ENCODE measurements at regions not wholly inside any gene's neighbourhood (a gene's known extent, or its start where the extent isn't known, plus 50 kb on each side); places are given as distances from the start of the nearest gene placed in this dataset.
A peak's percentile ranks its signal among the peaks of the same experiment; 100 is the strongest.
"Not testable (repeated sequence)": the region's sequence is repeated elsewhere in the genome, so short reads cannot be mapped to it uniquely, and the experiment has no call there.

GRCh38 chr7:94109556-94109955 is 105.4 kb upstream of the BET1 start:
- no peak for DNase-seq (ENCODE audit: low spot score)

GRCh38 chr7:94111009-94111408 is 106.9 kb upstream of the BET1 start:
- no peak for DNase-seq (ENCODE audit: low spot score)

- no peak for DNase-seq (ENCODE audit: low spot score)
Measured at GRCh38 chr7:94115316-94115715, 111.2 kb upstream of the BET1 start.

GRCh38 chr7:94123136-94123535 is 119.0 kb upstream of the BET1 start:
- DNase-seq (ENCODE audit: low spot score) = no peak

GRCh38 chr7:94127026-94127425 is 122.9 kb upstream of the BET1 start:
- DNase-seq (ENCODE audit: low spot score) = no peak

- no peak for DNase-seq (ENCODE audit: low spot score)
Measured at GRCh38 chr7:94128072-94128471, 123.9 kb upstream of the BET1 start.

- no peak for DNase-seq (ENCODE audit: low spot score)
Measured at GRCh38 chr7:94129443-94130140, 125.4 kb upstream of the BET1 start.

GRCh38 chr7:94130716-94131115 is 126.6 kb upstream of the BET1 start:
- DNase-seq (ENCODE audit: low spot score) = no peak

GRCh38 chr7:94133460-94133859 is 129.3 kb upstream of the BET1 start:
- DNase-seq (ENCODE audit: low spot score) = no peak

- DNase-seq (ENCODE audit: low spot score) = no peak
Measured at GRCh38 chr7:94135180-94135579, 131.0 kb upstream of the BET1 start.

- DNase-seq (ENCODE audit: low spot score) = no peak
Measured at GRCh38 chr7:94142281-94142680, 138.1 kb upstream of the BET1 start.

GRCh38 chr7:94145602-94146001 is 141.4 kb upstream of the BET1 start:
- DNase-seq (ENCODE audit: low spot score) = no peak

- no peak for DNase-seq (ENCODE audit: low spot score)
Measured at GRCh38 chr7:94146408-94146807, 142.3 kb upstream of the BET1 start.

- no peak for DNase-seq (ENCODE audit: low spot score)
Measured at GRCh38 chr7:94149789-94150545, 145.8 kb upstream of the BET1 start.

GRCh38 chr7:94154182-94154581 is 150.0 kb upstream of the BET1 start:
- DNase-seq (ENCODE audit: low spot score) = no peak

GRCh38 chr7:94154858-94155257 is 150.7 kb upstream of the BET1 start:
- DNase-seq (ENCODE audit: low spot score) = no peak

GRCh38 chr7:94157659-94158306 is 153.6 kb upstream of the BET1 start:
- not testable (repeated sequence) for DNase-seq (ENCODE audit: low spot score)

- peak; percentile 86 for DNase-seq (ENCODE audit: low spot score)
Measured at GRCh38 chr7:94160719-94161435, 156.7 kb upstream of the BET1 start.

- no peak for DNase-seq (ENCODE audit: low spot score)
Measured at GRCh38 chr7:94161476-94161875, 157.3 kb upstream of the BET1 start.

GRCh38 chr7:94169682-94170081 is 165.5 kb upstream of the BET1 start:
- no peak for DNase-seq (ENCODE audit: low spot score)

- peak; percentile 19 for DNase-seq (ENCODE audit: low spot score)
Measured at GRCh38 chr7:94170836-94171235, 166.7 kb upstream of the BET1 start.

- no peak for DNase-seq (ENCODE audit: low spot score)
Measured at GRCh38 chr7:94173436-94173835, 169.3 kb upstream of the BET1 start.

- DNase-seq (ENCODE audit: low spot score) = no peak
Measured at GRCh38 chr7:94174375-94174774, 170.2 kb upstream of the BET1 start.
